Astrocyte of the hippocampus (primary cell): ENCODE measurements at regions not wholly inside any gene's neighbourhood (a gene's known extent, or its start where the extent isn't known, plus 50 kb on each side); places are given as distances from the start of the nearest gene placed in this dataset.
A peak's percentile ranks its signal among the peaks of the same experiment; 100 is the strongest.

Source experiments
- DNase-seq: peaks from one replicate; pipeline ENCODE4 v3.0.0; 2011; ENCODE audit warnings: low read depth, low spot score

GRCh38 chr13:109670776-109671175 lies 115.6 kb downstream of the IRS2 start:
- no peak for DNase-seq

- DNase-seq = no peak
Observed at GRCh38 chr13:109669956-109670355, 116.4 kb downstream of the IRS2 start.

GRCh38 chr13:109669234-109669612 lies 117.2 kb downstream of the IRS2 start:
- DNase-seq = peak; percentile 22

- no peak for DNase-seq
Observed at GRCh38 chr13:109668433-109669233, 117.8 kb downstream of the IRS2 start.

GRCh38 chr13:109667807-109668291 lies 118.5 kb downstream of the IRS2 start:
- peak; percentile 29 for DNase-seq

- peak; percentile 69 for DNase-seq
Observed at GRCh38 chr13:109667056-109667455, 119.3 kb downstream of the IRS2 start.

GRCh38 chr13:109666656-109667055 lies 119.7 kb downstream of the IRS2 start:
- DNase-seq = peak; percentile 6

- no peak for DNase-seq
Observed at GRCh38 chr13:109665781-109666249, 120.6 kb downstream of the IRS2 start.

GRCh38 chr13:109665240-109665639 lies 121.1 kb downstream of the IRS2 start:
- DNase-seq = peak; percentile 7

GRCh38 chr13:109657395-109657794 lies 129.0 kb downstream of the IRS2 start:
- DNase-seq = no peak

- no peak for DNase-seq
Observed at GRCh38 chr13:109656206-109656605, 130.2 kb downstream of the IRS2 start.

GRCh38 chr13:109655611-109656010 lies 130.8 kb downstream of the IRS2 start:
- DNase-seq = no peak

- DNase-seq = no peak
Observed at GRCh38 chr13:109655206-109655600, 131.2 kb downstream of the IRS2 start.

- no peak for DNase-seq
Observed at GRCh38 chr13:109654341-109655205, 131.8 kb downstream of the IRS2 start.

- DNase-seq = no peak
Observed at GRCh38 chr13:109652531-109652930, 133.9 kb downstream of the IRS2 start.

- DNase-seq = no peak
Observed at GRCh38 chr13:109651854-109652253, 134.5 kb downstream of the IRS2 start.

GRCh38 chr13:109651311-109651710 lies 135.1 kb downstream of the IRS2 start:
- DNase-seq = no peak

GRCh38 chr13:109650861-109651260 lies 135.5 kb downstream of the IRS2 start:
- no peak for DNase-seq

GRCh38 chr13:109649713-109650112 lies 136.7 kb downstream of the IRS2 start:
- no peak for DNase-seq

- DNase-seq = no peak
Observed at GRCh38 chr13:109647699-109648098, 138.7 kb downstream of the IRS2 start.

- peak; percentile 39 for DNase-seq
Observed at GRCh38 chr13:109647053-109647452, 139.3 kb downstream of the IRS2 start.

GRCh38 chr13:109646423-109646822 lies 140.0 kb downstream of the IRS2 start:
- DNase-seq = no peak
